ENCODE measurements at regions not wholly inside any gene's neighbourhood (a gene's known extent, or its start where the extent isn't known, plus 50 kb on each side); places are given as distances from the start of the nearest gene placed in this dataset.

DNA sequence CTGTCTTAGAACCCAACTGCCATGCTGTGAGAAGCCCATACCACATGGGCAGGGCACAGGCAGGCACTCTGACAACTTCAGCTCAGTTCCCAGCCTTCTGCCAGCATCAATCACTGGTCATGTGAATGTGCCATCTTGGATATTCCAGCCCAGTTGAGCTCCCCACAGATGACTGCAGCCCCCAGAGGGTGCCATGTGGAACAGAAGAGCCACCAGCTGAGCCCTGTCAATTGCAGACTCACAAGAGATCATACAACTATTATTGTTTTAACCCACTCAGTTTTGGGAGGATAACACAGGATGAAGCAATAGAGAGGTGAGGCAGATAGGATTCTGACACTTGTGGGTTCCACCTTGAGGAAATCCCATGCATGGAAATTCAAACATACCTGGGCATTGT is 78.4 kb upstream of the ZBTB40 start:
- no peak overlapping the region for H3K4me3 ChIP-seq
- H3K27me3 ChIP-seq, result peaks cover 0 to 54% (median 24%) of the 10 kb centered on the region in 7 donors
- no peak for ATAC-seq

DNA sequence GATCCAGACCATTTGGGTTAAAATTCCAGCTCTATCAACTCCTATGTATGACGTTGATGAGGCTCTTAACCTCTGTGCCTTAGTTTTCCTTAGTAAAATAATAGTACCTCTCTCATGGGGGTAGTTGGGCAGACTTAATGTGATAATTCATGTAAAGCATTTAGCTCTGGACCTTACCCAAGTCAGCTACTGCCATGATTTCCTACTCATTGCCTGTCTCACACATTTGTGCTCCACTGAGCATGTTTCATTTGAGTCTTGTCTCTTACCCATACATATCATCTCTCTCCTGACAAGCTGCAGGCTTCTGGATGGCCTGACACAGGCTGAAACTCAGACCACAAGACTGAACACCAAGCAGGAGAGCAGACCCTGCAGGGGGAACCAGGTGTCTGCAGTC is 77.7 kb upstream of the ZBTB40 start:
- no peak for ATAC-seq
- 64 to 68% methylated on average over 1 of the region's 1 CpG for WGBS, 2 donors

More for the DNA sequence above, 78.4 kb upstream of the ZBTB40 start:
- H3K4me1 ChIP-seq, result no peaks in the 10 kb centered on the region
- H3K36me3 ChIP-seq, result no peaks in the 10 kb centered on the region
- DNase-seq, result no peak
- no peak overlapping the region for H3K27ac ChIP-seq
- peaks cover 0 to 6% (median 0%) of the 10 kb centered on the region in 11 donors for H3K9me3 ChIP-seq
- intact Hi-C loops (cut with DNase I), result no loop called here
- TF ChIP-seq, protein P1, sequence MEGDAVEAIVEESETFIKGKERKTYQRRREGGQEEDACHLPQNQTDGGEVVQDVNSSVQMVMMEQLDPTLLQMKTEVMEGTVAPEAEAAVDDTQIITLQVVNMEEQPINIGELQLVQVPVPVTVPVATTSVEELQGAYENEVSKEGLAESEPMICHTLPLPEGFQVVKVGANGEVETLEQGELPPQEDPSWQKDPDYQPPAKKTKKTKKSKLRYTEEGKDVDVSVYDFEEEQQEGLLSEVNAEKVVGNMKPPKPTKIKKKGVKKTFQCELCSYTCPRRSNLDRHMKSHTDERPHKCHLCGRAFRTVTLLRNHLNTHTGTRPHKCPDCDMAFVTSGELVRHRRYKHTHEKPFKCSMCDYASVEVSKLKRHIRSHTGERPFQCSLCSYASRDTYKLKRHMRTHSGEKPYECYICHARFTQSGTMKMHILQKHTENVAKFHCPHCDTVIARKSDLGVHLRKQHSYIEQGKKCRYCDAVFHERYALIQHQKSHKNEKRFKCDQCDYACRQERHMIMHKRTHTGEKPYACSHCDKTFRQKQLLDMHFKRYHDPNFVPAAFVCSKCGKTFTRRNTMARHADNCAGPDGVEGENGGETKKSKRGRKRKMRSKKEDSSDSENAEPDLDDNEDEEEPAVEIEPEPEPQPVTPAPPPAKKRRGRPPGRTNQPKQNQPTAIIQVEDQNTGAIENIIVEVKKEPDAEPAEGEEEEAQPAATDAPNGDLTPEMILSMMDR (IDR thresholded peaks at IDR 0.05), result no peak

DNA sequence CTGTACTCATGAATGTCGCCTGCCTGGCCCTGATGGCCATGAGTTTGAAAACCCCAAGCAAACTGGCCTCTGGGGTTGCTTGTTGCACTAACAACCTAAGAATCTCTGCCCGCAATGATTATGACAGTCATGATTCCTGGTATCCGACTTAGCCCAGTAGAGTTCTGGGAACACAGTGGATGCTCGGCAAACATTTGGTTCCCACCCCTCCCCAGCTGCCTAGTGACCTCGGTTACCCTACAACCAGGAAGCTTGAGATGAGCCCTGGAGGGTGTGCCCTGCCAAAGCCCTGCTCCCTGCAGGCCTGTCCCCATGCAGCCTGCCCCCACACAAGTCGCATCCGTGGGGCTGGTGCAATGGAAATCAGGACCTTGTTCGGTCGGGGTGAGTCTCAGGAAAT is 76.0 kb upstream of the ZBTB40 start:
- no peak overlapping the region for H3K27ac ChIP-seq
- no peaks in the 10 kb centered on the region for H3K4me1 ChIP-seq
- WGBS, 2 donors, result 71 to 74% methylated on average over 9 of the region's 9 CpGs
- H3K4me3 ChIP-seq, result no peak overlapping the region
- no peaks in the 10 kb centered on the region for H3K36me3 ChIP-seq
- ATAC-seq, result no peak
- peaks cover 0 to 6% (median 0%) of the 10 kb centered on the region in 11 donors for H3K9me3 ChIP-seq
- H3K27me3 ChIP-seq, result peaks cover 0 to 45% (median 23%) of the 10 kb centered on the region in 7 donors
- TF ChIP-seq, protein P1 (IDR thresholded peaks at IDR 0.05), result no peak
- no peak for DNase-seq
- intact Hi-C loops (cut with DNase I), result no loop called here

More for the DNA sequence above, 77.7 kb upstream of the ZBTB40 start:
- H3K9me3 ChIP-seq, result peaks cover 0 to 6% (median 0%) of the 10 kb centered on the region in 11 donors
- no peak overlapping the region for H3K4me3 ChIP-seq
- no peaks in the 10 kb centered on the region for H3K36me3 ChIP-seq
- TF ChIP-seq, protein P1 (IDR thresholded peaks at IDR 0.05), result no peak
- no peak overlapping the region for H3K27ac ChIP-seq
- no peaks in the 10 kb centered on the region for H3K4me1 ChIP-seq
- H3K27me3 ChIP-seq, result peaks cover 0 to 48% (median 19%) of the 10 kb centered on the region in 7 donors
- DNase-seq, result no peak
- intact Hi-C loops (cut with DNase I), result no loop called here

DNA sequence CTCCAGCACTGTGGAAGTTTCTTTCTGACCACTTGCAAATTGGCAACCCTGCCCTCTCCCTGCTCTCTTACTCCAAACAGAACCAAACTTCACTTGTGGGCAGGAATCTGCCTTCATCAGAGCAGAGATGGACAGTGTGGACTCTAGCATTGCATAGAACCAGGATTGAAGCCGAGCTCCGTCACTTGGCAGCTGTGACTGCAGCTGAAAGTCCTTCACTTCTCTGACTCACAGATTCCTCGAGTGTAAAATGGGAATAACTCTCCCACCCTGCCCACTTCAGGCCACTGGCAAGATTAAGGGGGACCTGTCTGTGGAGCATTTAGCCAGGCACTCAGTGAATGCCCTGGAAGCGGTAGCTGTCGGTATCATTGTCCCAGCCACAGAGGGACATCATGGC is 75.7 kb upstream of the ZBTB40 start:
- Histone ChIP-seq H3K27ac (no peak overlapping the region), H3K36me3 (no peaks in the 10 kb centered on the region), H3K4me3 (no peak overlapping the region), H3K4me1 (no peaks in the 10 kb centered on the region), H3K27me3 (peaks cover 0 to 45% (median 19%) of the 10 kb centered on the region in 7 donors), H3K9me3 (peaks cover 0 to 6% (median 0%) of the 10 kb centered on the region in 11 donors)
- DNase-seq (no peak), ATAC-seq (no peak)
- intact Hi-C loops (cut with DNase I), result no loop called here
- WGBS, 2 donors, result 67% methylated on average over 5 of the region's 5 CpGs
- TF ChIP-seq, protein P1 (IDR thresholded peaks at IDR 0.05), result no peak
